ENCODE measurements at regions not wholly inside any gene's neighbourhood (a gene's known extent, or its start where the extent isn't known, plus 50 kb on each side); places are given as distances from the start of the nearest gene placed in this dataset.

- no peak for DNase-seq (ENCODE audit: low read depth in 2 of 2)
Observed at GRCh38 chr14:51307551-51307950, 67.5 kb downstream of the TMX1 start.

GRCh38 chr14:51308866-51309265 is 68.8 kb downstream of the TMX1 start:
- DNase-seq (ENCODE audit: low read depth in 2 of 2), result no peak

- DNase-seq (ENCODE audit: low read depth in 2 of 2), result peak; percentile 75 to 93
Observed at GRCh38 chr14:51310505-51310944, 70.5 kb downstream of the TMX1 start.

- no peak for DNase-seq (ENCODE audit: low read depth in 2 of 2)
Observed at GRCh38 chr14:51314321-51315015, 74.4 kb downstream of the TMX1 start.

GRCh38 chr14:51317373-51317772 is 77.3 kb downstream of the TMX1 start:
- DNase-seq (ENCODE audit: low read depth in 2 of 2), result no peak

GRCh38 chr14:51318813-51319597 is 79.0 kb downstream of the TMX1 start:
- peak in 1 of 2 donors; percentile 31 for DNase-seq (ENCODE audit: low read depth in 2 of 2)

- DNase-seq (ENCODE audit: low read depth in 2 of 2), result peak in 1 of 2 donors; percentile 14
Observed at GRCh38 chr14:51321036-51321435, 81.0 kb downstream of the TMX1 start.

- DNase-seq (ENCODE audit: low read depth in 2 of 2), result no peak
Observed at GRCh38 chr14:51323492-51323891, 83.4 kb downstream of the TMX1 start.

- DNase-seq (ENCODE audit: low read depth in 2 of 2), result peak; percentile 63 to 79
Observed at GRCh38 chr14:51327376-51327775, 87.3 kb downstream of the TMX1 start.

- peak; percentile 44 to 66 for DNase-seq (ENCODE audit: low read depth in 2 of 2)
Observed at GRCh38 chr14:51328064-51328771, 88.2 kb downstream of the TMX1 start.

- DNase-seq (ENCODE audit: low read depth in 2 of 2), result peak; percentile 21 to 38
Observed at GRCh38 chr14:51328772-51329353, 88.8 kb downstream of the TMX1 start.

GRCh38 chr14:51331486-51332367 is 91.7 kb downstream of the TMX1 start:
- DNase-seq (ENCODE audit: low read depth in 2 of 2), result peak in 1 of 2 donors; percentile 39

GRCh38 chr14:51333299-51333698 is 93.3 kb downstream of the TMX1 start:
- DNase-seq (ENCODE audit: low read depth in 2 of 2), result no peak

GRCh38 chr14:51333901-51334521 is 94.0 kb downstream of the TMX1 start:
- no peak for DNase-seq (ENCODE audit: low read depth in 2 of 2)

GRCh38 chr14:51334566-51334965 is 94.5 kb downstream of the TMX1 start:
- no peak for DNase-seq (ENCODE audit: low read depth in 2 of 2)

- no peak for DNase-seq (ENCODE audit: low read depth in 2 of 2)
Observed at GRCh38 chr14:51335531-51335930, 95.5 kb downstream of the TMX1 start.

GRCh38 chr14:51335961-51336723 is 96.1 kb downstream of the TMX1 start:
- no peak for DNase-seq (ENCODE audit: low read depth in 2 of 2)

- DNase-seq (ENCODE audit: low read depth in 2 of 2), result no peak
Observed at GRCh38 chr14:51336734-51337133, 96.7 kb downstream of the TMX1 start.

GRCh38 chr14:51337520-51337919 is 97.5 kb downstream of the TMX1 start:
- DNase-seq (ENCODE audit: low read depth in 2 of 2), result no peak

GRCh38 chr14:51341338-51341737 is 101.3 kb downstream of the TMX1 start:
- no peak for DNase-seq (ENCODE audit: low read depth in 2 of 2)
